ENCODE measurements at regions not wholly inside any gene's neighbourhood (a gene's known extent, or its start where the extent isn't known, plus 50 kb on each side); places are given as distances from the start of the nearest gene placed in this dataset.

DNA sequence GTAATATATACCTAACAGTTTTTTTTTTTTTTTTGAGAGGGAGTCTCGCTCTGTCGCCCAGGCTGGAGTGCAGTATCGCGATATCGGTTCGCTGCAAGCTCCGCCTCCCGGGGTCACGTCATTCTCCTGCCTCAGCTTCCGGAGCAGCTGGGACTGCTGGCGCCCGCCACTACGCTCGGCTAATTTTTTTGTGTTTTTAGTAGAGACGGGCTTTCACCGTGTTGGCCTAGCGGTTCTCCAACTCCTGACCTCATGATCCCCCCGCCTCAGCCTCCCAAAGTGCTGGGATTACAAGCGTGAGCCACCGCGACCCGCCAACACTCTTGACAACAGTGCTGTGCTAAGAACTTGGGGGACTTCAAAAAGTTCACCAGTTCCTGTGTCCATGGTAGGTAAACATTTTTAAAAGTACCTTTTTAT is 63.5 kb downstream of the FOXG1 start (continued):
- TF ChIP-seq, protein P1, sequence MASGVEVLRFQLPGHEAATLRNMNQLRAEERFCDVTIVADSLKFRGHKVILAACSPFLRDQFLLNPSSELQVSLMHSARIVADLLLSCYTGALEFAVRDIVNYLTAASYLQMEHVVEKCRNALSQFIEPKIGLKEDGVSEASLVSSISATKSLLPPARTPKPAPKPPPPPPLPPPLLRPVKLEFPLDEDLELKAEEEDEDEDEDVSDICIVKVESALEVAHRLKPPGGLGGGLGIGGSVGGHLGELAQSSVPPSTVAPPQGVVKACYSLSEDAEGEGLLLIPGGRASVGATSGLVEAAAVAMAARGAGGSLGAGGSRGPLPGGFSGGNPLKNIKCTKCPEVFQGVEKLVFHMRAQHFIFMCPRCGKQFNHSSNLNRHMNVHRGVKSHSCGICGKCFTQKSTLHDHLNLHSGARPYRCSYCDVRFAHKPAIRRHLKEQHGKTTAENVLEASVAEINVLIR (CRISPR knock-in tag; IDR thresholded peaks at IDR 0.05): peak; percentile 26; the same call in 1 of the 2 replicates
- TF ChIP-seq RCOR1 (IDR thresholded peaks at IDR 0.05; ENCODE audit: borderline replicate concordance in 1 of 2, low read depth in 2 of 2, low read length in 2 of 2) (no peak), MTA1 (IDR thresholded peaks at IDR 0.05; ENCODE audit: borderline replicate concordance) (0 out of 2 replicates have a peak, but pooled peaks have one; percentile 30), POLR3A (IDR thresholded peaks at IDR 0.05; ENCODE audit: borderline replicate concordance, extremely low read depth, insufficient read depth, insufficient read length) (no peak), RBM25 (IDR thresholded peaks at IDR 0.05; ENCODE audit: low read depth, low read length, severe bottlenecking) (peak; percentile 7), GABPA (tag; conservative IDR thresholded peaks at IDR 0.05; ENCODE audit: low read depth) (peak; percentile 73), ZBTB43 (CRISPR knock-in tag; IDR thresholded peaks at IDR 0.05) (no peak), ZKSCAN8 (CRISPR knock-in tag; IDR thresholded peaks at IDR 0.05) (no peak), UBTF (IDR thresholded peaks at IDR 0.05; ENCODE audit: borderline replicate concordance in 1 of 2, low read depth in 2 of 2, low read length in 2 of 2) (no peak), BRF1 (IDR thresholded peaks at IDR 0.05; ENCODE audit: borderline replicate concordance, extremely low read depth, insufficient read length) (no peak), ATF7 (IDR thresholded peaks at IDR 0.05) (peak; percentile 86), ETV5 (CRISPR knock-in tag; IDR thresholded peaks at IDR 0.05; ENCODE audit: low read depth) (peak; percentile 64), NR2C1 (IDR thresholded peaks at IDR 0.05) (peak; percentile 30; the same call in 1 of the 2 replicates), NR2C1 (tag; IDR thresholded peaks at IDR 0.05) (peak; percentile 51; the same call in 1 of the 2 replicates), NR2C2 (CRISPR knock-in tag; IDR thresholded peaks at IDR 0.05) (no peak), NR2C2 (tag; IDR thresholded peaks at IDR 0.05) (peak; percentile 83), POLR2AphosphoS5 (IDR thresholded peaks at IDR 0.05; ENCODE audit: control insufficient read depth, insufficient read depth, low read depth, low read length) (0 out of 2 replicates have a peak, but pooled peaks have one; percentile 23), RFX7 (CRISPR knock-in tag; IDR thresholded peaks at IDR 0.05) (no peak), ATF3 (IDR thresholded peaks at IDR 0.05) (0 out of 2 replicates have a peak, but pooled peaks have one; percentile 23), ATF3 (CRISPR knock-in tag; conservative IDR thresholded peaks at IDR 0.05) (no peak), POLR2G (IDR thresholded peaks at IDR 0.05; ENCODE audit: low read depth, low read length) (peak; percentile 65)
- TF ChIP-seq, protein P2, sequence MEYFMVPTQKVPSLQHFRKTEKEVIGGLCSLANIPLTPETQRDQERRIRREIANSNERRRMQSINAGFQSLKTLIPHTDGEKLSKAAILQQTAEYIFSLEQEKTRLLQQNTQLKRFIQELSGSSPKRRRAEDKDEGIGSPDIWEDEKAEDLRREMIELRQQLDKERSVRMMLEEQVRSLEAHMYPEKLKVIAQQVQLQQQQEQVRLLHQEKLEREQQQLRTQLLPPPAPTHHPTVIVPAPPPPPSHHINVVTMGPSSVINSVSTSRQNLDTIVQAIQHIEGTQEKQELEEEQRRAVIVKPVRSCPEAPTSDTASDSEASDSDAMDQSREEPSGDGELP (CRISPR knock-in tag; IDR thresholded peaks at IDR 0.05; ENCODE audit: borderline replicate concordance): peak; percentile 85
